HepG2 (cell line): ENCODE measurements at regions not wholly inside any gene's neighbourhood (a gene's known extent, or its start where the extent isn't known, plus 50 kb on each side); places are given as distances from the start of the nearest gene placed in this dataset.

Experiments
- ATAC-seq: fragments of 200-7000 bp; cut with Tn5 transposase; 3 replicates; pipeline ENCODE4 v1.9.1; 2020; ENCODE audit warnings: mild to moderate bottlenecking, moderate library complexity
- BruUV-seq: library from RNA; stranded (reverse); fragments of 400-500 nt; replicated peaks from 2 replicates; lab custom pipeline; 2021; lab: Mats Ljungman, UMichigan
- CTCF ChIA-PET: fragments of 300-600 bp; formaldehyde crosslinking; extraction: SDS; loops from one replicate; lab custom pipeline; 2021; ENCODE audit warnings: low total read pairs, inconsistent platforms, low intra/inter-chr PET ratio; lab: Yijun Ruan, JAX
- POLR2A ChIA-PET: fragments of 350-600 bp; sonication (Branson Sonifier 250); formaldehyde crosslinking; loops from one replicate; lab custom pipeline; 2020; ENCODE audit warnings: antibody characterized with exemption, inconsistent platforms; lab: Yijun Ruan, JAX
- DNase-seq: peaks from one replicate; pipeline ENCODE4 v3.0.0-alpha.2; 2015; ENCODE audit warnings: low spot score
- FAIRE-seq: peaks from 3 replicates; lab custom pipeline; 2011; peaks lifted over from hg19 to GRCh38; lab: Jason Lieb, UNC
- H2AFZ ChIP-seq: one replicate; pipeline ENCODE4 v1.6.1; 2011; ENCODE audit warnings: low read length, inconsistent platforms
- H3K27ac ChIP-seq: fragments of 300-600 bp; 3 replicates; pipeline ENCODE4 v1.8.0; 2011; ENCODE audit warnings: mixed run types, mild to moderate bottlenecking, mixed read lengths, low read length, inconsistent platforms; ENCODE audit not compliant: insufficient read depth; ENCODE audit errors: extremely low read length
- H3K27me3 ChIP-seq, 2 experiments: fragments of 200-600 bp in 1 of 2; 2 replicates in 1 of 2; 3 replicates in 1 of 2; pipeline versions ENCODE4 v1.6.0 to v1.8.0; 2011; ENCODE audit warnings: low read length in 2 of 2, mild to moderate bottlenecking in 2 of 2, moderate library complexity in 2 of 2, inconsistent platforms in 1 of 2; ENCODE audit not compliant: insufficient read depth in 2 of 2, control insufficient read depth in 1 of 2
- H3K36me3 ChIP-seq, 2 experiments: fragments of 200-600 bp in 1 of 2; replicated peaks in 1 of 2; 2 replicates in 1 of 2; 3 replicates in 1 of 2; pipeline versions ENCODE4 v1.5.1 to v1.8.0; 2011; ENCODE audit warnings: low read length in 2 of 2, inconsistent platforms in 1 of 2; ENCODE audit not compliant: insufficient read depth in 2 of 2, control insufficient read depth in 1 of 2
- H3K4me1 ChIP-seq: 2 replicates; pipeline ENCODE4 v1.5.1; 2012; ENCODE audit warnings: low read length, inconsistent platforms; ENCODE audit not compliant: insufficient read depth
- H3K4me2 ChIP-seq: 2 replicates; pipeline ENCODE4 v1.6.0; 2011; ENCODE audit warnings: low read depth, low read length, inconsistent platforms
- H3K4me3 ChIP-seq, 3 experiments: fragments of 200-600 bp in 1 of 3; sonication (generic), shearing (Covaris generic) in 1 of 3; replicated peaks in 1 of 3; 2 replicates each; pipeline ENCODE4 v1.5.1; 2011 to 2016; ENCODE audit warnings: low read length in 3 of 3, inconsistent platforms in 2 of 3, low read depth in 2 of 3, mild to moderate bottlenecking in 2 of 3, control low read depth in 1 of 3, mixed read lengths in 1 of 3; ENCODE audit not compliant: insufficient read depth in 1 of 3
- H3K79me2 ChIP-seq: one replicate; pipeline ENCODE4 v1.6.1; 2011; ENCODE audit warnings: low read length, inconsistent platforms; ENCODE audit not compliant: insufficient read depth
- H3K9ac ChIP-seq: 2 replicates; pipeline ENCODE4 v1.6.0; 2011; ENCODE audit warnings: mild to moderate bottlenecking, low read depth, low read length, inconsistent platforms; ENCODE audit not compliant: insufficient read depth
- H3K9me3 ChIP-seq: 2 replicates; pipeline ENCODE4 v1.5.1; 2012; ENCODE audit warnings: mild to moderate bottlenecking, low read length
- H4K20me1 ChIP-seq: 2 replicates; pipeline ENCODE4 v1.6.0; 2011; ENCODE audit warnings: inconsistent platforms, mild to moderate bottlenecking, low read length, moderate library complexity; ENCODE audit not compliant: insufficient read depth
- ATF4 ChIP-seq, 2 experiments: fragments of 450-650 bp in 1 of 2; sonication (generic) in 1 of 2; formaldehyde crosslinking; IDR thresholded peaks; 2 replicates each; pipeline versions ENCODE4 v1.5.0 to v1.8.0; 2020 to 2022; ENCODE audit warnings: mild to moderate bottlenecking in 1 of 2, missing genetic modification reagents in 1 of 2
- IKZF5 ChIP-seq: IDR thresholded peaks from 2 replicates; pipeline ENCODE4 v1.6.1; 2018; ENCODE audit warnings: missing genetic modification reagents, mild to moderate bottlenecking, missing compliant biosample characterization
- KMT2B ChIP-seq: IDR thresholded peaks from 2 replicates; pipeline ENCODE4 v1.6.1; 2016; ENCODE audit warnings: missing genetic modification reagents, missing compliant biosample characterization
- SALL1 ChIP-seq: sonication (generic); formaldehyde crosslinking; IDR thresholded peaks from 2 replicates; pipeline ENCODE4 v1.8.0; 2022; ENCODE audit warnings: mild to moderate bottlenecking, missing genetic modification reagents
- TEF ChIP-seq: sonication (generic); formaldehyde crosslinking; IDR thresholded peaks from 2 replicates; pipeline ENCODE4 v1.5.0; 2020; ENCODE audit warnings: missing genetic modification reagents
- ZNF383 ChIP-seq: sonication (generic); formaldehyde crosslinking; IDR thresholded peaks from 2 replicates; pipeline ENCODE4 v1.4.0; 2020; ENCODE audit warnings: missing genetic modification reagents, mild to moderate bottlenecking, borderline replicate concordance
- ZNF501 ChIP-seq: sonication (generic); formaldehyde crosslinking; IDR thresholded peaks from 2 replicates; pipeline ENCODE4 v1.5.1; 2020; ENCODE audit warnings: mild to moderate bottlenecking, moderate library complexity, missing genetic modification reagents
- ZNF709 ChIP-seq: sonication (generic); formaldehyde crosslinking; IDR thresholded peaks from 2 replicates; pipeline ENCODE4 v1.5.0; 2020; ENCODE audit warnings: mild to moderate bottlenecking, missing genetic modification reagents
- in situ Hi-C: cut with HindIII; loops from 2 replicates; pipeline ENCODE4 v1.10.0; 2017; ENCODE audit warnings: low pct_unique_long_range_greater_than_20kb; ENCODE audit not compliant: extremely low pct_ligation_motif_present
- intact Hi-C: fragments of 100-400 bp; cut with micrococcal nuclease; formaldehyde crosslinking; loops from one replicate; pipeline ENCODE4 v1.10.0; 2022; ENCODE audit not compliant: unreplicated experiment
- TF ChIP-seq, protein P1 (sequence below): sonication (generic); formaldehyde crosslinking; conservative IDR thresholded peaks from 2 replicates; pipeline ENCODE4 v1.4.0; 2020; ENCODE audit warnings: missing genetic modification reagents

DNA sequence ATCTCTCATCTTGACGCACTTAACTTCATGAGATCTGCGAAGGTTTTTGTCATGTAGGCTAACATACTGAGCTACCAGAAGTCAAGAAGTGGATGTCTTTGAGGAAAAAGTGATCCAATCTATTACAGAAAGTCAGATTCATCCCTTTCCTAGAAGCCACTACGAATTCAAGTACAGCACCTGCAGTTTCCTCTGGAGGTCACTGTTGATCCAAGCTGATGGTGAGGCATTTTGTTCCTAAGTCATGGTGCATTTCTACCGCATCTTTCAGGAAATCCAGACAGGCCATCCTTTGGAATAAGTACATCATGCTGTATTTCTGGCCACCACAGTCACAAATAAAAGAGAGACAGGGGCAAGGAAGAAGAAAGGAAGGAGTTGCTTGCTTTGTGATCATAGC, 541.0 kb downstream of the CDY2B start (continued):
- TF ChIP-seq SALL1 (no peak), TEF (no peak), ZNF709 (CRISPR knock-in tag) (no peak), ZNF501 (no peak), KMT2B (CRISPR knock-in tag) (no peak), IKZF5 (CRISPR knock-in tag) (no peak)
- TF ChIP-seq, protein P1, sequence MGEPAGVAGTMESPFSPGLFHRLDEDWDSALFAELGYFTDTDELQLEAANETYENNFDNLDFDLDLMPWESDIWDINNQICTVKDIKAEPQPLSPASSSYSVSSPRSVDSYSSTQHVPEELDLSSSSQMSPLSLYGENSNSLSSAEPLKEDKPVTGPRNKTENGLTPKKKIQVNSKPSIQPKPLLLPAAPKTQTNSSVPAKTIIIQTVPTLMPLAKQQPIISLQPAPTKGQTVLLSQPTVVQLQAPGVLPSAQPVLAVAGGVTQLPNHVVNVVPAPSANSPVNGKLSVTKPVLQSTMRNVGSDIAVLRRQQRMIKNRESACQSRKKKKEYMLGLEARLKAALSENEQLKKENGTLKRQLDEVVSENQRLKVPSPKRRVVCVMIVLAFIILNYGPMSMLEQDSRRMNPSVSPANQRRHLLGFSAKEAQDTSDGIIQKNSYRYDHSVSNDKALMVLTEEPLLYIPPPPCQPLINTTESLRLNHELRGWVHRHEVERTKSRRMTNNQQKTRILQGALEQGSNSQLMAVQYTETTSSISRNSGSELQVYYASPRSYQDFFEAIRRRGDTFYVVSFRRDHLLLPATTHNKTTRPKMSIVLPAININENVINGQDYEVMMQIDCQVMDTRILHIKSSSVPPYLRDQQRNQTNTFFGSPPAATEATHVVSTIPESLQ: no peak

DNA sequence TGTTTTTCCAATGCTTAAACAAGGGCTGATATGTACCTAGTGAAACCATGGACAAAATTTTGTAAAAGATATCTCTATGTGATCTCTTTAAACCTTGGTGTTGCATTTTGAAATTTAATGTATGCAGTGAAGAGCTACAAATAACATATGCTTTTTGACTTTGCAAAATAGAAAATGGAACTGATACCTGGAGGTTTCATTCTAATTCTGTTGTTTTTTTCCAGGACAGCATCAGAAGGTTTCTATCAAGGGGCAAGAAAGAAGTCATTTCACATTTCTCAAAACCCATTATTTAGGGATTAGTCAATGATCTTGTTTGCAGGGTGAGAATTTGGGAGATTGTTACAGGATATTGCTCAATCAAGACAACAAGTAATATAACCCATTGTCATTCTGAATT, 549.3 kb downstream of the CDY2B start:
- DNase-seq: no peak
- intact Hi-C loops (no loop called here), in situ Hi-C loops (no loop called here)
- ChIA-PET CTCF (no interaction called here), POLR2A (no interaction called here)
- no peaks in the 10 kb centered on the region for H3K79me2 ChIP-seq
- no peak overlapping the region for H3K4me2 ChIP-seq
- no peak overlapping the region for H3K4me3 ChIP-seq
- no peak for ATAC-seq
- no peak overlapping the region for H3K27ac ChIP-seq
- H3K9me3 ChIP-seq: peaks cover 32% of the 10 kb centered on the region
- no peak overlapping the region for H3K9ac ChIP-seq
- no peaks in the 10 kb centered on the region for H3K27me3 ChIP-seq
- no peak for FAIRE-seq
- no peaks in the 10 kb centered on the region for H3K4me1 ChIP-seq
- H4K20me1 ChIP-seq: no peaks in the 10 kb centered on the region
- TF ChIP-seq ATF4 (CRISPR knock-in tag; IDR thresholded peaks at IDR 0.05) (no peak), ZNF383 (CRISPR knock-in tag) (no peak)
- no TSS peak for BruUV-seq
- no peak overlapping the region for H2AFZ ChIP-seq
- H3K36me3 ChIP-seq: no peaks in the 10 kb centered on the region
